Keratinocyte (primary cell): ENCODE measurements at regions not wholly inside any gene's neighbourhood (a gene's known extent, or its start where the extent isn't known, plus 50 kb on each side); places are given as distances from the start of the nearest gene placed in this dataset.

Experiments used
- DNase-seq: peaks from one replicate; pipeline ENCODE4 v3.0.0-alpha.2; 2011; ENCODE audit warnings: low read depth, missing footprints, low spot score
- FAIRE-seq: peaks from 2 replicates; lab custom pipeline; 2011; peaks lifted over from hg19 to GRCh38; lab: Jason Lieb, UNC
- H2AFZ ChIP-seq: 2 replicates; pipeline ENCODE4 v1.6.0; 2012; ENCODE audit warnings: low read length, control low read depth, inconsistent platforms; ENCODE audit not compliant: control insufficient read depth
- H3K27ac ChIP-seq: 2 replicates; pipeline ENCODE4 v1.5.1; 2011; ENCODE audit warnings: low read length; ENCODE audit not compliant: control insufficient read depth, insufficient read depth
- H3K27me3 ChIP-seq: 3 replicates; pipeline ENCODE4 v1.6.0; 2011; ENCODE audit warnings: low read length; ENCODE audit not compliant: control insufficient read depth, insufficient read depth; ENCODE audit errors: extremely low read depth
- H3K36me3 ChIP-seq, 2 experiments: 2 replicates in 1 of 2; 3 replicates in 1 of 2; pipeline ENCODE4 v1.5.1; 2011; ENCODE audit warnings: low read length in 2 of 2, mild to moderate bottlenecking in 1 of 2; ENCODE audit not compliant: control insufficient read depth in 2 of 2, insufficient read depth in 2 of 2; ENCODE audit errors: extremely low read depth in 1 of 2
- H3K4me1 ChIP-seq: 3 replicates; pipeline ENCODE4 v1.5.1; 2011; ENCODE audit warnings: low read length; ENCODE audit not compliant: control insufficient read depth, insufficient read depth; ENCODE audit errors: extremely low read depth
- H3K4me2 ChIP-seq: 3 replicates; pipeline ENCODE4 v1.6.0; 2011; ENCODE audit warnings: low read depth, low read length; ENCODE audit not compliant: control insufficient read depth, insufficient read depth; ENCODE audit errors: extremely low read depth
- H3K4me3 ChIP-seq, 3 experiments: fragments of 200-600 bp in 1 of 3; sonication (generic) in 1 of 3; 2 replicates in 2 of 3; 3 replicates in 1 of 3; pipeline ENCODE4 v1.5.1; 2011 to 2016; ENCODE audit warnings: low read length in 3 of 3, mild to moderate bottlenecking in 3 of 3, control low read depth in 2 of 3, inconsistent platforms in 1 of 3, low read depth in 1 of 3, mixed read lengths in 1 of 3, mixed run types in 1 of 3, moderate library complexity in 1 of 3; ENCODE audit not compliant: control insufficient read depth in 2 of 3, insufficient read depth in 2 of 3; ENCODE audit errors: extremely low read depth in 1 of 3
- H3K79me2 ChIP-seq: 2 replicates; pipeline ENCODE4 v1.6.0; 2012; ENCODE audit warnings: low read length; ENCODE audit not compliant: control insufficient read depth, insufficient read depth
- H3K9ac ChIP-seq: 3 replicates; pipeline ENCODE4 v1.6.0; 2011; ENCODE audit warnings: low read length; ENCODE audit not compliant: control insufficient read depth, insufficient read depth; ENCODE audit errors: extremely low read depth
- H3K9me1 ChIP-seq: 3 replicates; pipeline ENCODE4 v1.6.0; 2011; ENCODE audit warnings: low read length; ENCODE audit not compliant: control insufficient read depth, insufficient read depth; ENCODE audit errors: extremely low read depth
- H3K9me3 ChIP-seq: 2 replicates; pipeline ENCODE4 v1.5.1; 2012; ENCODE audit warnings: low read depth, low read length; ENCODE audit not compliant: control insufficient read depth
- H4K20me1 ChIP-seq: 3 replicates; pipeline ENCODE4 v1.6.0; 2011; ENCODE audit warnings: low read length; ENCODE audit not compliant: control insufficient read depth, insufficient read depth; ENCODE audit errors: extremely low read depth
- EZH2 ChIP-seq: IDR thresholded peaks from one replicate; pipeline ENCODE4 v1.6.1; 2012; ENCODE audit warnings: inconsistent platforms, mild to moderate bottlenecking, low read length, moderate library complexity
- dilution Hi-C: fragments of 300-500 bp; cut with MboI; formaldehyde crosslinking; loops from one replicate; pipeline ENCODE4 v1.7.0; 2020; ENCODE audit warnings: low sequenced_read_pairs; ENCODE audit not compliant: extremely low pct_ligation_motif_present
- TF ChIP-seq, protein P1 (sequence below), 3 experiments: IDR thresholded peaks in 1 of 3; conservative IDR thresholded peaks in 1 of 3; optimal IDR thresholded peaks in 1 of 3; 2 replicates in 2 of 3; 3 replicates in 1 of 3; pipeline versions ENCODE3 to v1.5.1; 2011; ENCODE audit warnings: low read length in 3 of 3, mild to moderate bottlenecking in 3 of 3, moderate library complexity in 2 of 3, control low read depth in 1 of 3, inconsistent platforms in 1 of 3; ENCODE audit not compliant: insufficient read depth in 2 of 3; ENCODE audit errors: extremely low read depth in 1 of 3

DNA sequence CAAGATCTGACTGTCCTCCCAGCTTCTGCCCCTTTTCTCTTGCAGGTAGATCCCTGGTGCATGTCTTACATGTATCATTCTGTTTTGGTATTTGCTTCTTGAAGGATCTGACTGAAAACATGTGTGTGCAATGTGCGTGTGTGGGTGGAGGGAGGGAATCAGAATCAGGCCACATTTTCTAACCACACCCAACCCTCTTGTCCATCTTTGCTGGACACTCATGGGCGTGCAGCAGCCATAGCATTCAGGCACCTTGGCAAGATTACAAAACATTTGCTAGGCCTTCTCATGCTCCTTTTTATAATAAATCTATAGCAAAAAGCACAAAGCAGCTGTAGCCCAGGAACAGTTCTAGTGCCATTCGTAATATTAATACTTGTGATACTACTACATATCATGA is 233.6 kb upstream of the E2F7 start:
- Histone ChIP-seq H3K9ac (no peak overlapping the region), H4K20me1 (no peaks in the 10 kb centered on the region), H3K36me3 (no peaks in the 10 kb centered on the region), H3K27ac (no peak overlapping the region), H3K9me3 (no peaks in the 10 kb centered on the region), H3K27me3 (no peaks in the 10 kb centered on the region), H2AFZ (no peak overlapping the region), H3K4me3 (no peak overlapping the region), H3K4me2 (no peak overlapping the region), H3K79me2 (no peaks in the 10 kb centered on the region), H3K4me1 (peaks cover 10% of the 10 kb centered on the region), H3K9me1 (no peaks in the 10 kb centered on the region)
- no peak for TF ChIP-seq EZH2
- TF ChIP-seq, protein P1, sequence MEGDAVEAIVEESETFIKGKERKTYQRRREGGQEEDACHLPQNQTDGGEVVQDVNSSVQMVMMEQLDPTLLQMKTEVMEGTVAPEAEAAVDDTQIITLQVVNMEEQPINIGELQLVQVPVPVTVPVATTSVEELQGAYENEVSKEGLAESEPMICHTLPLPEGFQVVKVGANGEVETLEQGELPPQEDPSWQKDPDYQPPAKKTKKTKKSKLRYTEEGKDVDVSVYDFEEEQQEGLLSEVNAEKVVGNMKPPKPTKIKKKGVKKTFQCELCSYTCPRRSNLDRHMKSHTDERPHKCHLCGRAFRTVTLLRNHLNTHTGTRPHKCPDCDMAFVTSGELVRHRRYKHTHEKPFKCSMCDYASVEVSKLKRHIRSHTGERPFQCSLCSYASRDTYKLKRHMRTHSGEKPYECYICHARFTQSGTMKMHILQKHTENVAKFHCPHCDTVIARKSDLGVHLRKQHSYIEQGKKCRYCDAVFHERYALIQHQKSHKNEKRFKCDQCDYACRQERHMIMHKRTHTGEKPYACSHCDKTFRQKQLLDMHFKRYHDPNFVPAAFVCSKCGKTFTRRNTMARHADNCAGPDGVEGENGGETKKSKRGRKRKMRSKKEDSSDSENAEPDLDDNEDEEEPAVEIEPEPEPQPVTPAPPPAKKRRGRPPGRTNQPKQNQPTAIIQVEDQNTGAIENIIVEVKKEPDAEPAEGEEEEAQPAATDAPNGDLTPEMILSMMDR (optimal IDR thresholded peaks at IDR 0.05 in 1 of 3, IDR thresholded peaks at IDR 0.05 in 1 of 3, conservative IDR thresholded peaks at IDR 0.05 in 1 of 3; ENCODE audit: extremely low read depth in 1 of 3, insufficient read depth in 2 of 3, low read length in 3 of 3), result no peak
- dilution Hi-C loops, result no loop called here
- no peak for FAIRE-seq
- no peak for DNase-seq

DNA sequence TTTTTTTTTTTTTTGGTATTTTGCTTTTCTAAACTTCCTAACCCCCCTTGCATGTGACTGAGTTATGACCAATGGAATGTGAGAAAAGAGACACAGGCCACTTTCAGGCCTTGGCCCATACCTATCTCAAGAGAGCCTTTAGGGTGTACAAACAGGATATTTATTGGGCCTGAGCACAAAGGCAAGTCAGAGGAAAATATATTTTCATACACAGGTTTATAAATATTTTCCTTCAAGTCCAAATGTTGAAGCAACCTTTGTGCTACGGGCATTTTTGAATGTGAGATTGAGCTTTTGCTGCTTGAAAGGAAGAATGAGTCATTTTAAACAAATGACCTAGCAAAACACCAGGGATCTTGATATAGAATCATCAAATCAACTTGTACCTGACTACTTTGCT is 228.6 kb upstream of the E2F7 start:
- Histone ChIP-seq H3K4me3 (no peak overlapping the region), H3K4me2 (no peak overlapping the region), H3K4me1 (no peaks in the 10 kb centered on the region), H3K27ac (no peak overlapping the region), H3K27me3 (no peaks in the 10 kb centered on the region), H3K9me1 (no peaks in the 10 kb centered on the region), H2AFZ (no peak overlapping the region), H3K9me3 (no peaks in the 10 kb centered on the region), H3K36me3 (no peaks in the 10 kb centered on the region), H3K79me2 (no peaks in the 10 kb centered on the region), H4K20me1 (no peaks in the 10 kb centered on the region), H3K9ac (no peak overlapping the region)
- DNase-seq (no peak), FAIRE-seq (peak; percentile 20)
- TF ChIP-seq, protein P1 (optimal IDR thresholded peaks at IDR 0.05 in 1 of 3, IDR thresholded peaks at IDR 0.05 in 1 of 3, conservative IDR thresholded peaks at IDR 0.05 in 1 of 3; ENCODE audit: extremely low read depth in 1 of 3, insufficient read depth in 2 of 3, low read length in 3 of 3), result no peak
- TF ChIP-seq EZH2, result no peak
- dilution Hi-C loops, result no loop called here
